ENCODE measurements at regions not wholly inside any gene's neighbourhood (a gene's known extent, or its start where the extent isn't known, plus 50 kb on each side); places are given as distances from the start of the nearest gene placed in this dataset.

GRCh38 chr5:175211956-175212756 lies 231.8 kb downstream of the DRD1 start:
- no peaks in the 10 kb centered on the region for H3K9me3 ChIP-seq (ENCODE audit: low read length)
- no peaks in the 10 kb centered on the region for H3K4me1 ChIP-seq (ENCODE audit: insufficient read depth, low read length)
- H3K4me3 ChIP-seq (ENCODE audit: low read length): no peak overlapping the region
- no peaks in the 10 kb centered on the region for H3K27me3 ChIP-seq (ENCODE audit: insufficient read depth, low read length)
- no peak overlapping the region for H2AFZ ChIP-seq (ENCODE audit: low read depth, low read length)
- no peaks in the 10 kb centered on the region for H3K36me3 ChIP-seq (ENCODE audit: insufficient read depth, low read length)

- H3K27me3 ChIP-seq (ENCODE audit: insufficient read depth, low read length): peaks cover 2% of the 10 kb centered on the region
- no peaks in the 10 kb centered on the region for H3K4me1 ChIP-seq (ENCODE audit: insufficient read depth, low read length)
- no peak overlapping the region for H2AFZ ChIP-seq (ENCODE audit: low read depth, low read length)
- no peak overlapping the region for H3K4me3 ChIP-seq (ENCODE audit: low read length)
- H3K36me3 ChIP-seq (ENCODE audit: insufficient read depth, low read length): no peaks in the 10 kb centered on the region
- H3K9me3 ChIP-seq (ENCODE audit: low read length): no peaks in the 10 kb centered on the region
These were observed 236.5 kb downstream of the DRD1 start for GRCh38 chr5:175207321-175208040.

- Histone ChIP-seq H3K27me3 (ENCODE audit: insufficient read depth, low read length) (peaks cover 2% of the 10 kb centered on the region), H3K4me3 (ENCODE audit: low read length) (no peak overlapping the region), H3K9me3 (ENCODE audit: low read length) (no peaks in the 10 kb centered on the region), H2AFZ (ENCODE audit: low read depth, low read length) (no peak overlapping the region), H3K4me1 (ENCODE audit: insufficient read depth, low read length) (no peaks in the 10 kb centered on the region), H3K36me3 (ENCODE audit: insufficient read depth, low read length) (no peaks in the 10 kb centered on the region)
These were observed 237.3 kb downstream of the DRD1 start for GRCh38 chr5:175206669-175207068.

- H3K36me3 ChIP-seq (ENCODE audit: insufficient read depth, low read length): no peaks in the 10 kb centered on the region
- H3K4me1 ChIP-seq (ENCODE audit: insufficient read depth, low read length): no peaks in the 10 kb centered on the region
- H2AFZ ChIP-seq (ENCODE audit: low read depth, low read length): no peak overlapping the region
These were observed 241.4 kb downstream of the DRD1 start for GRCh38 chr5:175202463-175203068.

GRCh38 chr5:175201393-175201792 lies 242.6 kb downstream of the DRD1 start:
- H3K4me1 ChIP-seq (ENCODE audit: insufficient read depth, low read length): no peaks in the 10 kb centered on the region
- H3K4me3 ChIP-seq (ENCODE audit: low read length): no peak overlapping the region
- H3K27me3 ChIP-seq (ENCODE audit: insufficient read depth, low read length): peaks cover 2% of the 10 kb centered on the region
- no peaks in the 10 kb centered on the region for H3K36me3 ChIP-seq (ENCODE audit: insufficient read depth, low read length)
- no peak overlapping the region for H2AFZ ChIP-seq (ENCODE audit: low read depth, low read length)
- H3K9me3 ChIP-seq (ENCODE audit: low read length): no peaks in the 10 kb centered on the region

More at GRCh38 chr5:175202463-175203068, 241.4 kb downstream of the DRD1 start:
- no peaks in the 10 kb centered on the region for H3K9me3 ChIP-seq (ENCODE audit: low read length)
- peaks cover 2% of the 10 kb centered on the region for H3K27me3 ChIP-seq (ENCODE audit: insufficient read depth, low read length)
- H3K4me3 ChIP-seq (ENCODE audit: low read length): no peak overlapping the region

GRCh38 chr5:175195698-175196656 lies 248.0 kb downstream of the DRD1 start:
- Histone ChIP-seq H2AFZ (ENCODE audit: low read depth, low read length) (no peak overlapping the region), H3K27me3 (ENCODE audit: insufficient read depth, low read length) (no peaks in the 10 kb centered on the region), H3K9me3 (ENCODE audit: low read length) (no peaks in the 10 kb centered on the region), H3K4me3 (ENCODE audit: low read length) (no peak overlapping the region), H3K4me1 (ENCODE audit: insufficient read depth, low read length) (no peaks in the 10 kb centered on the region), H3K36me3 (ENCODE audit: insufficient read depth, low read length) (no peaks in the 10 kb centered on the region)

- Histone ChIP-seq H2AFZ (ENCODE audit: low read depth, low read length) (no peak overlapping the region), H3K4me3 (ENCODE audit: low read length) (no peak overlapping the region), H3K4me1 (ENCODE audit: insufficient read depth, low read length) (no peaks in the 10 kb centered on the region), H3K9me3 (ENCODE audit: low read length) (no peaks in the 10 kb centered on the region), H3K27me3 (ENCODE audit: insufficient read depth, low read length) (no peaks in the 10 kb centered on the region), H3K36me3 (ENCODE audit: insufficient read depth, low read length) (no peaks in the 10 kb centered on the region)
These were observed 262.7 kb downstream of the DRD1 start for GRCh38 chr5:175181331-175181730.

- Histone ChIP-seq H3K9me3 (ENCODE audit: low read length) (no peaks in the 10 kb centered on the region), H2AFZ (ENCODE audit: low read depth, low read length) (no peak overlapping the region), H3K27me3 (ENCODE audit: insufficient read depth, low read length) (no peaks in the 10 kb centered on the region), H3K36me3 (ENCODE audit: insufficient read depth, low read length) (no peaks in the 10 kb centered on the region), H3K4me1 (ENCODE audit: insufficient read depth, low read length) (no peaks in the 10 kb centered on the region), H3K4me3 (ENCODE audit: low read length) (no peak overlapping the region)
These were observed 273.1 kb downstream of the DRD1 start for GRCh38 chr5:175170899-175171298.

GRCh38 chr5:175168882-175169507 lies 275.0 kb downstream of the DRD1 start:
- Histone ChIP-seq H3K27me3 (ENCODE audit: insufficient read depth, low read length) (no peaks in the 10 kb centered on the region), H3K9me3 (ENCODE audit: low read length) (no peaks in the 10 kb centered on the region), H2AFZ (ENCODE audit: low read depth, low read length) (no peak overlapping the region), H3K4me1 (ENCODE audit: insufficient read depth, low read length) (no peaks in the 10 kb centered on the region), H3K36me3 (ENCODE audit: insufficient read depth, low read length) (no peaks in the 10 kb centered on the region), H3K4me3 (ENCODE audit: low read length) (no peak overlapping the region)

- Histone ChIP-seq H3K27me3 (ENCODE audit: insufficient read depth, low read length) (no peaks in the 10 kb centered on the region), H3K9me3 (ENCODE audit: low read length) (no peaks in the 10 kb centered on the region), H3K4me1 (ENCODE audit: insufficient read depth, low read length) (no peaks in the 10 kb centered on the region), H2AFZ (ENCODE audit: low read depth, low read length) (no peak overlapping the region), H3K4me3 (ENCODE audit: low read length) (no peak overlapping the region), H3K36me3 (ENCODE audit: insufficient read depth, low read length) (no peaks in the 10 kb centered on the region)
These were observed 278.0 kb downstream of the DRD1 start for GRCh38 chr5:175166026-175166425.

GRCh38 chr5:175163586-175164275 lies 280.3 kb downstream of the DRD1 start:
- no peaks in the 10 kb centered on the region for H3K27me3 ChIP-seq (ENCODE audit: insufficient read depth, low read length)
- no peaks in the 10 kb centered on the region for H3K9me3 ChIP-seq (ENCODE audit: low read length)
- H2AFZ ChIP-seq (ENCODE audit: low read depth, low read length): no peak overlapping the region
- no peaks in the 10 kb centered on the region for H3K36me3 ChIP-seq (ENCODE audit: insufficient read depth, low read length)
- H3K4me1 ChIP-seq (ENCODE audit: insufficient read depth, low read length): no peaks in the 10 kb centered on the region
- no peak overlapping the region for H3K4me3 ChIP-seq (ENCODE audit: low read length)

GRCh38 chr5:175162036-175162435 lies 281.9 kb downstream of the DRD1 start:
- Histone ChIP-seq H3K36me3 (ENCODE audit: insufficient read depth, low read length) (no peaks in the 10 kb centered on the region), H3K9me3 (ENCODE audit: low read length) (no peaks in the 10 kb centered on the region), H3K27me3 (ENCODE audit: insufficient read depth, low read length) (no peaks in the 10 kb centered on the region), H3K4me3 (ENCODE audit: low read length) (no peak overlapping the region), H3K4me1 (ENCODE audit: insufficient read depth, low read length) (no peaks in the 10 kb centered on the region), H2AFZ (ENCODE audit: low read depth, low read length) (no peak overlapping the region)
